ENCODE measurements at regions not wholly inside any gene's neighbourhood (a gene's known extent, or its start where the extent isn't known, plus 50 kb on each side); places are given as distances from the start of the nearest gene placed in this dataset.
"Not testable (repeated sequence)": the region's sequence is repeated elsewhere in the genome, so short reads cannot be mapped to it uniquely, and the experiment has no call there.

DNA sequence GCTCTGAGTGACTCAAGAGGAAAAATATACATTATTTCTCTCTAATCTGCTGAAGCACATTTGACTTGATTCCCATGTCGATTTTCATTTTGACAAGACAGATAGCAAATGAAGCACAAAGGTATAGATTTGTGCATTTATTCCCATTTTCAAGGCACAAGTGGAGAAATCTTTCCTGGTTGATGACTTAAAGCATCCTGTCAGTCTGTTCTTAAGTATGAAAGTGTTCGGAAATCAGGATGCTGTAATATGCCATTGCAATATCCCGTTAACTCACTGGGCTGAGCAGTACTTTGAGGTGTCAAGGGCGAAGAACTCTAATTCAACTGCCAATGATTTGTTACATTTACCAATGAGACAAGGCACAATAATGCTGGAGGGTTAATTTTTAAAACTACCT is 185.2 kb upstream of the LRP1B start:
- no peak for DNase-seq

DNA sequence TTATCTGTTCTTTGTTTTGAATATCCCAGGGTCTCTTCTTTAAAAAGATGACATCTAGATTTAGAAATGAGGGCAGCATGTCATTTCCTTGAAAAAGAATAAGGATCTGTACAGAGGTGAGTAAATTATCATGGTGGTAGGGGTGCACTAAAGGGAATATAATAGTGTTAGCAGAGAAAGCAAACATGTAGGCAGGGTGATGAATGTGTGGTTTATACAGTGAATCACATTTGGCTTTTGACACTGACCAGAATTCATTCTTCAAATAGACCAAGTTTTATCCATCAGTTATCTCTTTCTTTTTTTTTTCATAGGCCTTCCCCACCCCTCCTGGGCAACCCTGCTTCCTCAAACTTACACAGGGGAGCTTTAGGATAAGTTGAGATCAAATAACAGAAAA is 184.5 kb upstream of the LRP1B start:
- DNase-seq = no peak

DNA sequence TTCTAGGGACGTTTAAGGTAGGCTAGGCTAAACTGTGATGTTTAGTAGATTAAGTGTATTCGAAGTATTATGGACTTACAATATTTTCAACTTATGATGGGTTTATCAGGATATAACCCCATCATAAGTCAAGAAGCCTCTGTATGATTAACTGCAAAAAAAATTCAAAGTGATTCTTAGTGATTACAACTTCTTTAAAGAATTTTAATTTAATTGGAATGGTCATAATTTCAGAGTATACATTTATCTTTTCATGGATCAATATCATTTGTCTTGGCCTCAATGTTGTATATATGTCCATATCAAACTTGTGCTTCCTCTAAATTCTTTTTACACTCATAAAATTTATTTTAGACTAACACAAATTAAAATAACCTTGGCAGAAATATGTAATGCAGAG is 183.3 kb upstream of the LRP1B start:
- DNase-seq = no peak

DNA sequence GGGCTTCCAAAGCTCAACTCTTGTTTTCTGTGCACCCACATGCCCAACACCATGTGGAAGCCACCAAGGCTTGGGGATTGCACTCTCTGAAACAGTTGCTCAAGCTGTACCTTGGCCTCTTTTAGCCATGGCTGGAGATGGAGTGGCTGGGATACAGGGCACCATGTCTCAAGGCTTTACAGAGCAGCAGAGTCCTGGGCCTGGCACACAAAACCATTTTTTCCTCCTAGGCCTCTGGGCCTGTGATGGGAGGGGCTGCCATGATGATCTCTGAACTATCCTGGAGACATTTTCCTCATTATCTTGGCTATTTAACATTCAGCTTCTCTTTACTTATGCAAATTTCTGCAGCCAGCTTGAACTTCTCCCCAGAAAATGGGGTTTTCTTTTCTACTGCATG is 179.7 kb upstream of the LRP1B start:
- no peak for DNase-seq

DNA sequence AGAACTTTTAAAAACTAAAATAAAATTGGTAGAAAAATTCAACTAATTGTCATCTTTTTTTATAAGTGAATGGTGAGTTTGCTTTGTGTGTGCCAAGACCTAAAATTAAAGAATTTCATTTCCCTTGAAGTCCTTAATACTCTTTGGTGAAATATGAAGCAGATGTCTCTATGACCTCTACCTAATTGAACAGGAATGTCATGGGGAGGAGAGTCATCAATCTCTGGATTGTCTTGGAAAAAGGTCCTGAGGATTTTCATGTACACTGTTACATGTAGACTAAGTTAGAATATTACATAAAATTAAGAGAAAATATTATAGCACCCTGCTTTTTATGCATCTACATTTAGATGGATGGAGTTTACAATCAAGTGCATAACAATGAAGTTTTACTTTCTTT is 177.9 kb upstream of the LRP1B start:
- DNase-seq = no peak

- DNase-seq = no peak
Measured at GRCh38 chr2:142307616-142308115, 176.8 kb upstream of the LRP1B start.

- DNase-seq = no peak
Measured at GRCh38 chr2:142307086-142307485, 176.3 kb upstream of the LRP1B start.

GRCh38 chr2:142306131-142306530 is 175.3 kb upstream of the LRP1B start:
- no peak for DNase-seq

- no peak for DNase-seq
Measured at GRCh38 chr2:142300517-142300916, 169.7 kb upstream of the LRP1B start.

DNA sequence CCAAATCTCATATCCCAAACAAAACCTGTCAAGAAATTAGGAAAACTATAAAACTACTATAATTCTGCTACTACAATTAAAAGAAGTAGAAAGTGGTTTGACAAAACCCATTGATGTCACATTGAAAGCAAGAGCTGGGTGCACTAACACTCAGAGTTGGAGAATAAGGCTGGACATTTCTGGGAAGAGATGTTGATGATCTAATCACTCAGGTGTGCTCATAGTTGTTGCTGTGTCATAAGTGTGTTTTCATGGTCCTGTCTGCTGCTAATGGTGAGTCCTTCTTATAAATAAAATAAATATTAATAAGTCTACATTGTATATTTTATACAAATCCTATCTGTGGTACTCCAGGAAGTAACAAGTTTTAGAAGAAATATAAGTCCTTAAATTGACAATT is 168.2 kb upstream of the LRP1B start:
- DNase-seq = no peak

- no peak for DNase-seq
Measured at GRCh38 chr2:142294225-142294624, 163.4 kb upstream of the LRP1B start.

- DNase-seq = no peak
Measured at GRCh38 chr2:142291969-142292368, 161.2 kb upstream of the LRP1B start.

GRCh38 chr2:142290931-142291330 is 160.1 kb upstream of the LRP1B start:
- DNase-seq = no peak

GRCh38 chr2:142286618-142287017 is 155.8 kb upstream of the LRP1B start:
- no peak for DNase-seq

DNA sequence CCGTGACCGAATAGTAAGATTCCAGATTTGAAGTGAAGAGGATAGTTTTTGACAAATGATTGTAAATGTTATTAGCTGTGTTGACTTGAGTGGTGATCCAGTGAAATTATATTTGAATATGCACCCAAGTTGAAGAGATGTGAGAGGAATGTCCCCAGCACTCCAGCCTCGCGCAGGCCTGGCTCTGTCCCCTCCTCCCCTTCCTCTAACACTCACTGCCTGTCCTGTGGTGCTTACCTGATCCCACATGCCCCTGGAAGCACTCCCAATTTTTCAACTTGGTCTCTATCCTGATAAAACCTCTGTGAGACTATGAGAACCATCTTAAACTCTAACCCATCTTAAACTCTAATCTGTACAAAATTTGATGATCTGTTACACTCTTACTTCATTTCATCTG is 154.7 kb upstream of the LRP1B start:
- DNase-seq = no peak

GRCh38 chr2:142284336-142284735 is 153.5 kb upstream of the LRP1B start:
- DNase-seq = not testable (repeated sequence)

- no peak for DNase-seq
Measured at GRCh38 chr2:142280831-142281230, 150.0 kb upstream of the LRP1B start.

DNA sequence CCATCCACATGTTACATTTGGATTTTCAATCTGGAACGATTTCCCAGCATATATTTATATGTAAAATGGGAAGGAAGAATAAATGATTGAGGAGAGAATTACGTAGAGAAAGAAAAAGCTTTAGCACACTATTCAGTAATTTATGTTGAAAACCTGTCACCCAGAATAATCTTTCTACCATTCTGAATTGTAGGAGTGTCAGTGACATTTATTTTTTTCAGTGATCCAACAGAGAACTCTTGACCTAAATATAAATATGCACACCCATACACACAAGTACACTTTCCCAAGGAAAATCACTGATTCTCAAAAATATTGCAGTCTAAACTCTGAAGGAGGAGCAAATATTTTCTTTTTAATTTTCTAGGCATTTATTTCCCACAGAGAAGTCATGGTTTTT is 140.2 kb upstream of the LRP1B start:
- DNase-seq = no peak

- no peak for DNase-seq
Measured at GRCh38 chr2:142270291-142270690, 139.5 kb upstream of the LRP1B start.

GRCh38 chr2:142259356-142259755 is 128.5 kb upstream of the LRP1B start:
- no peak for DNase-seq

- DNase-seq = no peak
Measured at GRCh38 chr2:142254031-142254430, 123.2 kb upstream of the LRP1B start.

GRCh38 chr2:142241016-142241415 is 110.2 kb upstream of the LRP1B start:
- DNase-seq = no peak

DNA sequence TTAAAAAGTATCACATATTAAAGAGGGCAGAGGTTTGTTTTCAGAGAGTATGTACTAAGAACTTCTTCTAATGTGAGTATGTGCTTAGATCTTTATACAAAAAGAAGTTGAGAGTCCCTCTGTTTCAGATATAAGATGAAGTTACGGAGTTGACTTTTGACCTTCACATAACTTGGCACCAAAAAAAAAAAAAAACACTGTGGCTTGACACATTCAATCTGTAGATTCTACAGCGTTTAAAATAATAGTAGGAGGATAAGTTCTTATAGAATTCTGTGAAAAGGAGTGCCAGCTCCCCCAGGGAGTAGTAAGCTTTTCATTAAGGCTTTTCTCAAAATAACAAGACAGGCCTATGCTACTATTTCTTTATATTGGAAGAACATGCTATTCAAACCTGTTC is 105.4 kb upstream of the LRP1B start:
- no peak for DNase-seq

- no peak for DNase-seq
Measured at GRCh38 chr2:142234741-142235140, 103.9 kb upstream of the LRP1B start.

- DNase-seq = no peak
Measured at GRCh38 chr2:142223309-142223708, 92.5 kb upstream of the LRP1B start.

DNA sequence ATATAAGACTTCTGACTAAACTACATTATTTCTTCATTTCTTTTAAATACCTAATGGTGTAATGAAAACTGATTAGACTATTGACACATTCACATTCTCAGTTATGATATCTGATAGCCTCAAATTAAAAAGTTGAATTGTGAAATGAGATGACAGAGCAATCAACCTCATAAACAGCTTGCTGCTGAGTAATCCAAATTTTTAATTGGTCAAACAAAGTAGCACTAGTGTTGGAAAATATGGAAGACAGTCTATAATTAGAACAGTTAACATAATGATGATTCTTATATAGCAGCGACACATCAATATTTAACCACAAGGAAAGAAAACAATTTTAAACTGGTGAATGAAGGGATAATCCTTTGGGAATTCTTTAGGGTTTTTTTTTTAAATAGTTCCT is 91.9 kb upstream of the LRP1B start:
- no peak for DNase-seq
